Activated naive CD4-positive, alpha-beta T cell treated with anti-CD3 and anti-CD28 coated beads, Interleukin-2, amount 50 U/mL, for 24 hours (primary cell): ENCODE measurements at regions not wholly inside any gene's neighbourhood (a gene's known extent, or its start where the extent isn't known, plus 50 kb on each side); places are given as distances from the start of the nearest gene placed in this dataset.

Experiments used
- H3K27ac Mint-ChIP-seq: one replicate; pipeline ENCODE4 v1.8.0; 2021; ENCODE audit warnings: mild to moderate bottlenecking, mixed read lengths
- H3K27me3 Mint-ChIP-seq: one replicate; pipeline ENCODE4 v1.8.0; 2021; ENCODE audit warnings: mixed read lengths
- H3K36me3 Mint-ChIP-seq: one replicate; pipeline ENCODE4 v1.8.0; 2021; ENCODE audit warnings: mixed read lengths
- H3K4me1 Mint-ChIP-seq: one replicate; pipeline ENCODE4 v1.8.0; 2021; ENCODE audit warnings: mixed read lengths
- H3K4me3 Mint-ChIP-seq: one replicate; pipeline ENCODE4 v1.8.0; 2021; ENCODE audit warnings: mild to moderate bottlenecking, mixed read lengths
- H3K9me3 Mint-ChIP-seq: one replicate; pipeline ENCODE4 v1.8.0; 2021; ENCODE audit warnings: mixed read lengths

GRCh38 chr20:22810030-22810429 lies 225.1 kb upstream of the SSTR4 start:
- Mint-ChIP-seq H3K27ac (no peak overlapping the region), H3K4me1 (no peaks in the 10 kb centered on the region), H3K27me3 (peaks cover 2% of the 10 kb centered on the region)

GRCh38 chr20:22810626-22811569 lies 224.2 kb upstream of the SSTR4 start:
- no peaks in the 10 kb centered on the region for H3K4me1 Mint-ChIP-seq
- no peak overlapping the region for H3K4me3 Mint-ChIP-seq
- peaks cover 2% of the 10 kb centered on the region for H3K27me3 Mint-ChIP-seq
- no peak overlapping the region for H3K27ac Mint-ChIP-seq
- H3K36me3 Mint-ChIP-seq = no peaks in the 10 kb centered on the region
- H3K9me3 Mint-ChIP-seq = no peaks in the 10 kb centered on the region

More at GRCh38 chr20:22810030-22810429, 225.1 kb upstream of the SSTR4 start:
- no peak overlapping the region for H3K4me3 Mint-ChIP-seq
- H3K36me3 Mint-ChIP-seq = no peaks in the 10 kb centered on the region
- H3K9me3 Mint-ChIP-seq = no peaks in the 10 kb centered on the region

- H3K27ac Mint-ChIP-seq = no peak overlapping the region
- no peak overlapping the region for H3K4me3 Mint-ChIP-seq
- no peaks in the 10 kb centered on the region for H3K4me1 Mint-ChIP-seq
- H3K27me3 Mint-ChIP-seq = peaks cover 1% of the 10 kb centered on the region
- no peaks in the 10 kb centered on the region for H3K36me3 Mint-ChIP-seq
- H3K9me3 Mint-ChIP-seq = no peaks in the 10 kb centered on the region
These were observed 220.5 kb upstream of the SSTR4 start for GRCh38 chr20:22814471-22815205.

GRCh38 chr20:22815206-22815551 lies 219.9 kb upstream of the SSTR4 start:
- peaks cover 1% of the 10 kb centered on the region for H3K27me3 Mint-ChIP-seq
- no peak overlapping the region for H3K4me3 Mint-ChIP-seq
- no peaks in the 10 kb centered on the region for H3K9me3 Mint-ChIP-seq
- no peaks in the 10 kb centered on the region for H3K36me3 Mint-ChIP-seq
- H3K4me1 Mint-ChIP-seq = no peaks in the 10 kb centered on the region
- H3K27ac Mint-ChIP-seq = no peak overlapping the region

GRCh38 chr20:22815603-22816315 lies 219.4 kb upstream of the SSTR4 start:
- Mint-ChIP-seq H3K27ac (no peak overlapping the region), H3K4me3 (no peak overlapping the region), H3K9me3 (no peaks in the 10 kb centered on the region), H3K4me1 (no peaks in the 10 kb centered on the region), H3K27me3 (no peaks in the 10 kb centered on the region), H3K36me3 (no peaks in the 10 kb centered on the region)

GRCh38 chr20:22818636-22819035 lies 216.5 kb upstream of the SSTR4 start:
- Mint-ChIP-seq H3K4me1 (no peaks in the 10 kb centered on the region), H3K9me3 (no peaks in the 10 kb centered on the region), H3K27me3 (no peaks in the 10 kb centered on the region), H3K27ac (no peak overlapping the region), H3K36me3 (no peaks in the 10 kb centered on the region), H3K4me3 (no peak overlapping the region)

GRCh38 chr20:22819112-22819511 lies 216.0 kb upstream of the SSTR4 start:
- Mint-ChIP-seq H3K27ac (no peak overlapping the region), H3K27me3 (no peaks in the 10 kb centered on the region), H3K4me3 (no peak overlapping the region), H3K36me3 (no peaks in the 10 kb centered on the region), H3K4me1 (no peaks in the 10 kb centered on the region), H3K9me3 (no peaks in the 10 kb centered on the region)

GRCh38 chr20:22819784-22820183 lies 215.3 kb upstream of the SSTR4 start:
- H3K4me1 Mint-ChIP-seq = no peaks in the 10 kb centered on the region
- no peaks in the 10 kb centered on the region for H3K27me3 Mint-ChIP-seq
- H3K36me3 Mint-ChIP-seq = no peaks in the 10 kb centered on the region
- H3K27ac Mint-ChIP-seq = no peak overlapping the region
- no peak overlapping the region for H3K4me3 Mint-ChIP-seq
- no peaks in the 10 kb centered on the region for H3K9me3 Mint-ChIP-seq

GRCh38 chr20:22821081-22821727 lies 213.9 kb upstream of the SSTR4 start:
- no peak overlapping the region for H3K4me3 Mint-ChIP-seq
- no peaks in the 10 kb centered on the region for H3K27me3 Mint-ChIP-seq
- no peak overlapping the region for H3K27ac Mint-ChIP-seq
- no peaks in the 10 kb centered on the region for H3K4me1 Mint-ChIP-seq
- no peaks in the 10 kb centered on the region for H3K9me3 Mint-ChIP-seq
- no peaks in the 10 kb centered on the region for H3K36me3 Mint-ChIP-seq

- no peak overlapping the region for H3K27ac Mint-ChIP-seq
- no peaks in the 10 kb centered on the region for H3K27me3 Mint-ChIP-seq
- H3K36me3 Mint-ChIP-seq = no peaks in the 10 kb centered on the region
- no peak overlapping the region for H3K4me3 Mint-ChIP-seq
- H3K4me1 Mint-ChIP-seq = no peaks in the 10 kb centered on the region
- H3K9me3 Mint-ChIP-seq = no peaks in the 10 kb centered on the region
These were observed 213.3 kb upstream of the SSTR4 start for GRCh38 chr20:22821796-22822195.

- Mint-ChIP-seq H3K36me3 (no peaks in the 10 kb centered on the region), H3K27me3 (no peaks in the 10 kb centered on the region), H3K27ac (no peak overlapping the region), H3K9me3 (no peaks in the 10 kb centered on the region), H3K4me3 (no peak overlapping the region), H3K4me1 (no peaks in the 10 kb centered on the region)
These were observed 212.0 kb upstream of the SSTR4 start for GRCh38 chr20:22823119-22823518.

GRCh38 chr20:22824077-22824476 lies 211.0 kb upstream of the SSTR4 start:
- no peaks in the 10 kb centered on the region for H3K4me1 Mint-ChIP-seq
- no peaks in the 10 kb centered on the region for H3K9me3 Mint-ChIP-seq
- H3K36me3 Mint-ChIP-seq = no peaks in the 10 kb centered on the region
- H3K27ac Mint-ChIP-seq = no peak overlapping the region
- H3K4me3 Mint-ChIP-seq = no peak overlapping the region
- no peaks in the 10 kb centered on the region for H3K27me3 Mint-ChIP-seq

- no peaks in the 10 kb centered on the region for H3K36me3 Mint-ChIP-seq
- no peaks in the 10 kb centered on the region for H3K9me3 Mint-ChIP-seq
- H3K27me3 Mint-ChIP-seq = no peaks in the 10 kb centered on the region
- no peak overlapping the region for H3K27ac Mint-ChIP-seq
- H3K4me3 Mint-ChIP-seq = no peak overlapping the region
- H3K4me1 Mint-ChIP-seq = no peaks in the 10 kb centered on the region
These were observed 210.0 kb upstream of the SSTR4 start for GRCh38 chr20:22825076-22825475.

GRCh38 chr20:22825546-22825945 lies 209.6 kb upstream of the SSTR4 start:
- H3K27me3 Mint-ChIP-seq = no peaks in the 10 kb centered on the region
- no peak overlapping the region for H3K4me3 Mint-ChIP-seq
- no peaks in the 10 kb centered on the region for H3K9me3 Mint-ChIP-seq
- no peaks in the 10 kb centered on the region for H3K4me1 Mint-ChIP-seq
- no peak overlapping the region for H3K27ac Mint-ChIP-seq
- no peaks in the 10 kb centered on the region for H3K36me3 Mint-ChIP-seq
